Neural crest cell (in vitro differentiated cells): ENCODE measurements at regions not wholly inside any gene's neighbourhood (a gene's known extent, or its start where the extent isn't known, plus 50 kb on each side); places are given as distances from the start of the nearest gene placed in this dataset.

Experiments used
- DNase-seq: peaks from one replicate; pipeline ENCODE4 v3.0.0; 2021; ENCODE audit warnings: low read depth, mixed read lengths, low spot score
- H3K27ac Mint-ChIP-seq: one replicate; pipeline ENCODE4 v1.8.0; 2021; ENCODE audit warnings: mild to moderate bottlenecking, mixed read lengths; ENCODE audit not compliant: unreplicated experiment
- H3K27me3 Mint-ChIP-seq: 2 replicates; pipeline ENCODE4 v1.8.0; 2021; ENCODE audit warnings: low read depth, mild to moderate bottlenecking, mixed read lengths
- H3K36me3 Mint-ChIP-seq: 2 replicates; pipeline ENCODE4 v1.8.0; 2021; ENCODE audit warnings: low read depth, mild to moderate bottlenecking, mixed read lengths
- H3K4me1 Mint-ChIP-seq: 2 replicates; pipeline ENCODE4 v1.8.0; 2021; ENCODE audit warnings: mixed read lengths
- H3K4me3 Mint-ChIP-seq: one replicate; pipeline ENCODE4 v1.8.0; 2021; ENCODE audit warnings: mild to moderate bottlenecking, mixed read lengths
- H3K9me3 Mint-ChIP-seq: 2 replicates; pipeline ENCODE4 v1.8.0; 2021; ENCODE audit warnings: mixed read lengths
- CTCF ChIP-seq: fragments of 200-600 bp; sonication (generic); conservative IDR thresholded peaks from 2 replicates; pipeline ENCODE4 v1.5.0; 2021; ENCODE audit warnings: antibody characterized with exemption, mild to moderate bottlenecking

- Mint-ChIP-seq H3K27ac (no peak overlapping the region), H3K4me3 (no peak overlapping the region), H3K4me1 (peaks cover 8% of the 10 kb centered on the region), H3K9me3 (no peaks in the 10 kb centered on the region), H3K27me3 (peaks cover 3% of the 10 kb centered on the region), H3K36me3 (no peaks in the 10 kb centered on the region)
- no peak for TF ChIP-seq CTCF
- no peak for DNase-seq
These were observed 414.9 kb upstream of the PITX2 start for GRCh38 chr4:111037591-111038360.

GRCh38 chr4:111040904-111041303, 418.0 kb upstream of the PITX2 start:
- H3K9me3 Mint-ChIP-seq: no peaks in the 10 kb centered on the region
- H3K4me3 Mint-ChIP-seq: no peak overlapping the region
- peaks cover 8% of the 10 kb centered on the region for H3K4me1 Mint-ChIP-seq
- H3K27me3 Mint-ChIP-seq: peaks cover 3% of the 10 kb centered on the region
- no peak overlapping the region for H3K27ac Mint-ChIP-seq
- no peak for TF ChIP-seq CTCF
- H3K36me3 Mint-ChIP-seq: no peaks in the 10 kb centered on the region
- DNase-seq: no peak

- H3K4me3 Mint-ChIP-seq: no peak overlapping the region
- no peak for DNase-seq
- no peaks in the 10 kb centered on the region for H3K9me3 Mint-ChIP-seq
- H3K27ac Mint-ChIP-seq: no peak overlapping the region
- peaks cover under 1% of the 10 kb centered on the region for H3K4me1 Mint-ChIP-seq
- no peaks in the 10 kb centered on the region for H3K36me3 Mint-ChIP-seq
- H3K27me3 Mint-ChIP-seq: peaks cover 3% of the 10 kb centered on the region
- TF ChIP-seq CTCF: no peak
These were observed 420.4 kb upstream of the PITX2 start for GRCh38 chr4:111043286-111043685.

- Mint-ChIP-seq H3K4me3 (no peak overlapping the region), H3K36me3 (peaks cover 6% of the 10 kb centered on the region), H3K9me3 (peaks cover 10% of the 10 kb centered on the region), H3K27ac (no peak overlapping the region), H3K4me1 (no peaks in the 10 kb centered on the region), H3K27me3 (peaks cover 3% of the 10 kb centered on the region)
- no peak for DNase-seq
- peak; percentile 34 for TF ChIP-seq CTCF
These were observed 423.1 kb upstream of the PITX2 start for GRCh38 chr4:111045992-111046391.

- no peak overlapping the region for H3K27ac Mint-ChIP-seq
- DNase-seq: no peak
- H3K4me1 Mint-ChIP-seq: no peaks in the 10 kb centered on the region
- H3K4me3 Mint-ChIP-seq: no peak overlapping the region
- no peaks in the 10 kb centered on the region for H3K27me3 Mint-ChIP-seq
- H3K9me3 Mint-ChIP-seq: peaks cover 17% of the 10 kb centered on the region
- no peak for TF ChIP-seq CTCF
- peaks cover 6% of the 10 kb centered on the region for H3K36me3 Mint-ChIP-seq
These were observed 423.9 kb upstream of the PITX2 start for GRCh38 chr4:111046811-111047210.
